ENCODE measurements at regions not wholly inside any gene's neighbourhood (a gene's known extent, or its start where the extent isn't known, plus 50 kb on each side); places are given as distances from the start of the nearest gene placed in this dataset.

- TF ChIP-seq CTCF (IDR thresholded peaks at IDR 0.05) (no peak), REST (IDR thresholded peaks at IDR 0.05; ENCODE audit: low read depth, low read length) (no peak), POLR2AphosphoS5 (IDR thresholded peaks at IDR 0.05; ENCODE audit: low read depth, low read length) (no peak), EZH2phosphoT487 (IDR thresholded peaks at IDR 0.05; ENCODE audit: borderline replicate concordance, low read depth) (no peak), MAX (IDR thresholded peaks at IDR 0.05; ENCODE audit: low read depth) (no peak), MXI1 (IDR thresholded peaks at IDR 0.05; ENCODE audit: low read depth, low read length) (no peak), YY1 (IDR thresholded peaks at IDR 0.05; ENCODE audit: low read depth) (no peak), SMC3 (IDR thresholded peaks at IDR 0.05; ENCODE audit: low read depth, low read length) (no peak)
These were observed 143.6 kb upstream of the SLC6A11 start for GRCh38 chr3:10672422-10672821.
